Right cardiac atrium (tissue), 5 donors: ENCODE measurements at regions not wholly inside any gene's neighbourhood (a gene's known extent, or its start where the extent isn't known, plus 50 kb on each side); places are given as distances from the start of the nearest gene placed in this dataset.
A peak's percentile ranks its signal among the peaks of the same experiment; 100 is the strongest.

Experiments used
- ATAC-seq, 2 donors: fragments of 200-7000 bp; cut with Tn5 transposase; one replicate each; pipeline versions ENCODE4 v1.8.0 to v1.9.1; 2020; ENCODE audit warnings: moderate library complexity in 2 of 2, mild to moderate bottlenecking in 1 of 2
- DNase-seq, 3 donors: peaks; one replicate each; pipeline ENCODE4 v3.0.0-alpha.2; 2020
- H3K27ac ChIP-seq: one replicate; pipeline ENCODE4 v1.5.1; 2013; ENCODE audit warnings: mild to moderate bottlenecking, low read length, control low read depth, moderate library complexity
- H3K27me3 ChIP-seq: one replicate; pipeline ENCODE4 v1.6.1; 2013; ENCODE audit not compliant: control insufficient read depth, insufficient read depth
- H3K4me1 ChIP-seq: one replicate; pipeline ENCODE4 v1.6.1; 2013; ENCODE audit warnings: low read length; ENCODE audit not compliant: control insufficient read depth, insufficient read depth
- H3K4me3 ChIP-seq: one replicate; pipeline ENCODE4 v1.5.1; 2013; ENCODE audit warnings: low read length, control low read depth
- H3K9me3 ChIP-seq: one replicate; pipeline ENCODE4 v1.6.1; 2013; ENCODE audit warnings: low read length; ENCODE audit not compliant: control insufficient read depth
- WGBS: extraction: QIAGEN DNeasy Blood & Tissue Kit; methylation state at CpG from one replicate; pipeline ENCODE4 v1.1.7; 2013; 5-methylcytosine and 5-hydroxymethylcytosine counted together
- intact Hi-C, 4 donors: fragments of 100-400 bp; cut with DNase I; formaldehyde crosslinking; loops; one replicate each; pipeline versions ENCODE4 v1.11.0 to v1.14.0; 2022 to 2023
- donor health status: healthy with polysubstance abuse.
- donor health status: DM: no; HTN: yes; CAD: no.
- donor health status: DM: no; HTN: no; CAD: no.
- donor health status: DM: no; HTN: yes; CAD: no; lungs with severe emphysema.
- donor health status: DM: yes; HTN: yes; CAD: no.

DNA sequence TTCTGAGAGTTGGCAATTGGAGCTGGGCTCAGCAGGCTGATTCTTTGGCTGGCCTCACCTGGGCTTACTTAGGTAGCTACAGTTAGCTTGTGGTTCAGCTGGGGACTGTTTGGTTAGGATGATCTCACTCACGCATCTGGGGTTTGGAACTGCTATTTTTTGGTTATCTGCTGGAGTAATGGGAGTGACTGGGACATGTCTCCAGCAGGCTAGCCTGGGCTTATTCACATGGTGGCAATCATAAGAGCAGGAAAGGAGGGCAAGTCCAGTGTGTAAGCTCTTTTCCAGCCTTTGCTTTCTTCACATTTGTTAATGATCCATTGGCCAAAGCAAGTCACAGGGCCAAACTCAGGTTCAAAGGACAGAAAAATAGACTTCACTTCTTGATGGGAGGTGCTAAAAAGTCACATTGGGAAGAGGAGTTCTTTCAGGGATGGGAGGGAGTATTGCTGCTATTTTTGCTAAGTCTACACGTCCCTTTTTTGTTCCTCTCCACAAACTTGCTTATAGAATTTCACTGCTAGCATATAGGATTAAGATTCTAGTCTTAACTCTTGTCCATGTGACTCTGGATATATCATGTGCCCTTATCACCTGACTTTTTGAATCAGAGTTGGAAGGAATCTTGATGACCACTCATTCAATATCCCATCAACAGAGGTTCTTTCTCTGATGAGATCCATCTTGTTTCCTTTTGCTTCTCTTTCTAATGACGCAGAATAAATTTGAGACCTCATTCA is 174.0 kb downstream of the ZFP36L2 start:
- no peaks in the 10 kb centered on the region for H3K27me3 ChIP-seq

DNA sequence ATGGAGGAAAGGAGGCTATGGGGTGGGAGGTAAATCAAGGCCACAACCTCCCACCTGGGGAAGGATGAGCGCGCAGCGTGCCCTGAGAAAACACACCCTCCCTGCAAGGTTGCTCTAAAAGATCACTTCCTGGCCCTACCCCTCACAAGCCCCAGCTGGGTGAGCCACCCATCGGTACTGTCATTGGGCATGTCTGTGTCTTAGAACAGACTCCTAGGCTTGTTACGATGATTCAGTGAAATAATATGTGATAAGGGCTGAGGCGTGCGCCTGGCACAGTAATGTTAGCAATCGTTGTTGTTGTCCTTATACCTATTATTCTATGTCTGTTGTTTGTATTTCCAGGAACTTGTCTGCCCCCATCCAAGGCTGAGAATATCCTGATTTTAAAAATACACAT is 175.1 kb downstream of the ZFP36L2 start:
- Histone ChIP-seq H3K27ac (no peak overlapping the region), H3K4me1 (peaks cover 7% of the 10 kb centered on the region), H3K9me3 (no peaks in the 10 kb centered on the region), H3K27me3 (no peaks in the 10 kb centered on the region), H3K4me3 (no peak overlapping the region)
- DNase-seq, result no peak
- intact Hi-C loops, result no loop called here
- 77% methylated on average over 8 of the region's 8 CpGs for WGBS
- peak; percentile 20 to 34 for ATAC-seq

More for the DNA sequence above, 174.0 kb downstream of the ZFP36L2 start:
- no peak overlapping the region for H3K4me3 ChIP-seq
- no peak for DNase-seq
- ATAC-seq, result no peak
- H3K27ac ChIP-seq, result no peak overlapping the region
- WGBS, result 85% methylated on average over 3 of the region's 3 CpGs
- intact Hi-C loops, result no loop called here
- peaks cover 5% of the 10 kb centered on the region for H3K4me1 ChIP-seq
- H3K9me3 ChIP-seq, result no peaks in the 10 kb centered on the region

DNA sequence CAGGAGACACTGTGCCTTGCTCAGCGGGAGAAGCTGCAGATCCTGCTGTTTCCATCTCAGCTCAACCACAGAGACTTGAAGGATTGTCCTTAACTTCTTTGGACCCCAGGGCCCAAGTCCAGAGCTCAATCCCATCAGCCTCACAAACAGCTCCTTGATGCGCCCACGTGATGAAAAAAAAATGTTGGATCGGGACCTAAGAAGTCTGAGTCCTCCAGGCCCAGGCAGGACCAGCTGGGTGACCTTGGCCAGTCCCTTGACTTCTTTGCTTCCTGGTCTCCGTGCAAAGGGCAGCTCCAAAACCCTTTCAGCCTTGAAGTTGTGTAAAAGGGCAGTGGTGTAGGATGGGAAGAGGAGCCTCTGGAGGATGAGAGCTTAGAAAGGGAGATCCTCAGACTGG is 175.5 kb downstream of the ZFP36L2 start:
- Histone ChIP-seq H3K9me3 (no peaks in the 10 kb centered on the region), H3K27ac (no peak overlapping the region), H3K4me3 (no peak overlapping the region), H3K4me1 (peaks cover 12% of the 10 kb centered on the region), H3K27me3 (no peaks in the 10 kb centered on the region)
- intact Hi-C loops, result no loop called here
- DNase-seq (no peak), ATAC-seq (peak in 1 of 2 donors; percentile 14)
- 67% methylated on average over 5 of the region's 5 CpGs for WGBS

DNA sequence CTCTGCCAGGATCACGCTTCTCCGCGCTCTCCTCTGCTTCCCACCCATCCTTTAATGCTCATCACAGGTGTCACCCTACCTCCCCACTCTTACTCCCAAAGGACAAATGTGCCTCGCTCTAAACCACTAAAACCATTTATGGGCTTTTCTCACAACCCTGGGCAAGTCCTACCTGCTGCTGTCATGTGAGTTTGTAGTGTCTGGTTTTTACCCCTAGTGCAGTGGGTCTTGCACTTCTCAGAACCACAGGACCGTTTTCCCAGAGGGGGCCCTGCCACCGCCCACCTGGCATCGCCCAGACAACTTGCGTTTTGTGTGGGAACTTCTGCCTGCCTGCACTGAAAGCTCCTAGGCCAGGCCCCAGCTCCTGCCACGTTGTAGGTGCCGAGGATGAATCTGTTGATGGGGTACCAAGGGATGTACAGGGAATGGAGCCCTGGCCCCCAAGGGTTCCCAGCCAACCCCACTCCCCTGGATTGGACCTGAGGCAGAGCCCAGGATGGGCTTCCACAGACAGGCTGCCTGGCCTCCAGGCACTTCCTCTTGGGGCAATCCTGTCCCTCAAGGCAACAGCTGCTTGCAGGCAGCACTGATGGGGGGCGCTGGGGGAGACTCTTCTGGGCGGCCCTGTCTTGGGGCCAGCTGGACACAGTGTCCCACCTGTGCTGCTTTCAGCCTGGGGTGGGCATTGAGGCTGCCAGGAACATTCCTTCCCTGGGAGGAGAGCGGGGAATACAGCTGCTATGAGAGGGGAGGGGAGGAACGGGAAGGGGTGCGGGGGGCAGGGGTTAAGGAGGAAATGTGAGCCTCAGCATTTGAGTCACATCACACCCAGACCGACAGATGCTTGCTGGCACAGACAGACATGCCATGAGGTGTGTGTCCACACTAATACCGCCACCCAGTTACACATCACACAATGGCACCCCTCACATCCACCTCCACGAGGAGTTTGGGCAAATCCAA is 176.3 kb downstream of the ZFP36L2 start:
- Histone ChIP-seq H3K4me1 (peaks cover 12% of the 10 kb centered on the region), H3K27me3 (no peaks in the 10 kb centered on the region), H3K4me3 (no peak overlapping the region), H3K27ac (no peak overlapping the region), H3K9me3 (no peaks in the 10 kb centered on the region)
- DNase-seq, result no peak
- no peak for ATAC-seq
- intact Hi-C loops, result no loop called here
- 81% methylated on average over 18 of the region's 18 CpGs for WGBS

DNA sequence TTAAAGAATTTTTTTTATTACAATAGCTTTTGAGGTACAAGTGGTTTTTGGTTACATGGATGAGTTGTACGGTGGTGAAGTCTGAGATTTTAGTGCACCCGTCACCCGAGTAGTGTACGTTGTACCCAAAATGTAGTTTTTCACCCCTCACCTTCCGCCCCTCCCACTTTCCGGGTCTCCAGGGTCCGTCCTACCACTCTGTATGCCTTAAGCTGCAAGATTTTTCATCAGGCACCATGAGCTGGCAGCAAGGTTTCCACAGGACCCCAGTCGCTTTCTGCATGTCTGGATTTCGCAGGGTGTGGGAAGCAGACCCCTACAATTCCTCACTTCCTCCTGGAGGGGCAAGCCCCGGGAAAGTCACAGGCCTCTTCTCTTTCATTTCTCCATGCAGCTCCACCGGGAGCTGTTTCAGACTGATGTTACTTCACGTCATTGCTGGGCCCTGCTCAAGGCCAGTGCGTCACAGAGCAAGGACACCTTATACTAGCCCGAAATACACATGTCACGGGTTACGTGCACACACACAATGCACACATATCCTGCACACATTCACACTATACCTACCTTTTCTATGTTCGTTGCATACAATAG is 179.1 kb downstream of the ZFP36L2 start:
- DNase-seq (no peak), ATAC-seq (no peak)
- Histone ChIP-seq H3K9me3 (no peaks in the 10 kb centered on the region), H3K27ac (no peak overlapping the region), H3K4me3 (no peak overlapping the region), H3K27me3 (no peaks in the 10 kb centered on the region), H3K4me1 (peaks cover 11% of the 10 kb centered on the region)
- intact Hi-C loops, result no loop called here
- 91% methylated on average over 17 of the region's 17 CpGs for WGBS

DNA sequence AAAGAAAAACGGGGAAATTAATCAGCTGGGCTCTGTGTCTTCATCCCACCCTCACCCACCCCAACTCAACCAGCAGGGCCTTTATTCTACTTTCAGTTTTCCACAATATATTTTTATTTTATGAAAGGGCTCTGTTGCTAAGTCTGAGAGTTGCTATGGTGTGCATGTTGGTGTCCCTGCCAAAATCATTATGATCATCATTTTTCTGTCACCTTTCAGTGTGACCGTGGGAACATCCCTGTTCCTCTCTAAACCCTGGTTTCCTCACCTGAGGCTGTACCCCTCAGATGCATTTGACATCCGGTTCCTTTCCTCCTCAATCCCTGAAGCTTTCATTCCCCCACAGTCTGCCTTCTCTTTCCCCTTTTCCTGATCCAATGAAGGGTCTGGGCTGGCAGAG is 180.5 kb downstream of the ZFP36L2 start:
- no peaks in the 10 kb centered on the region for H3K9me3 ChIP-seq
- H3K27ac ChIP-seq, result peak overlapping the region; percentile 28
- intact Hi-C loops, result no loop called here
- ATAC-seq (no peak), DNase-seq (no peak)
- 44% methylated on average over 3 of the region's 3 CpGs for WGBS
- H3K4me1 ChIP-seq, result peaks cover 11% of the 10 kb centered on the region
- no peak overlapping the region for H3K4me3 ChIP-seq
- H3K27me3 ChIP-seq, result no peaks in the 10 kb centered on the region

DNA sequence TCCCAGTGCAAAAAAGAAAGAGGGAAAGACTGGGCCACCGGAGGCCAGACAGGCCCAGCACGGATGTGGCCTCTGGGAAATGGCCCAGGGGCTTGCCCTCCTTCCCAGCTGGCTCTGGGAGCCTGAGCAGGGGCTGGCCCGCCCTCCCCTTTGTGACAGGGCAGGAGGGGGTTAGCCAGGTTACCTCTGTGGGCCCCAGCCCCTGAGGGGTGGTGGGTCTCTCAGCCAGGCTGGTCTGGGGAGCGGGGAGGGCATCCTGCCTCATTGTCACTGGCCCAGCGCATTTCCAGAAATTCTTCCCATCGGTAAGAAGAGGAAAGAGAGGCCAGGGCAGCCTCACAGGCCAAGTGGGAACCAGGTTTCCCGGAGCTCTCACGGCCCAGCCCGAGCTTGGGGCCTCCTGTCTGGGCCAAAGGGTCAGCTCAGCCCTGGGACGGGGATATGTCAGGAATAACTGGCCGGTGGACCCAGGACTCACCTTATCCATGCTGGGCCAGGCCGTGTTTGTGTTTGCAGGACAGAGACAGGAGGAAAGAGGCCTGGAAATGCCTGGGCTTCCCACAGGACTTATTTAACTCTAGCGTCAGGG is 182.2 kb downstream of the ZFP36L2 start:
- Histone ChIP-seq H3K27me3 (no peaks in the 10 kb centered on the region), H3K27ac (no peak overlapping the region), H3K9me3 (no peaks in the 10 kb centered on the region), H3K4me1 (peaks cover 11% of the 10 kb centered on the region), H3K4me3 (no peak overlapping the region)
- ATAC-seq (no peak), DNase-seq (no peak)
- 75% methylated on average over 13 of the region's 13 CpGs for WGBS
- intact Hi-C loops, result no loop called here

DNA sequence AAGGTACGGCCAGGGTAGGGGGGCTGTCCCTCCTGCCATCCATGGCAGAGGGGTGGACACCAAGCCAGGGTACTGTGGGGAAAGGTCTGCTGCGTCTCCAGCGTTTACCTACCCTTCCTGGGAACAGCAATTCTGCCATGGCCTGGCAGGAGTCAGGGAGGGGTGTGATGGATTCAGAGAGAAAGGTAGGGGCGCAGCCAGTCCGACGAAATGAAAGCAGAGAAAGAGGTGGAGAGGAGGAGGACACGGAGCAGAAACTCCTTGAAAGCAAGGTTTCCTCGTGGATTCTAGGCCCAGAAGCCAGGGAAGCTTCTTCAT is 182.9 kb downstream of the ZFP36L2 start:
- Histone ChIP-seq H3K4me3 (no peak overlapping the region), H3K4me1 (peaks cover 11% of the 10 kb centered on the region), H3K27me3 (no peaks in the 10 kb centered on the region), H3K9me3 (no peaks in the 10 kb centered on the region), H3K27ac (no peak overlapping the region)
- no peak for DNase-seq
- 86% methylated on average over 8 of the region's 8 CpGs for WGBS
- no peak for ATAC-seq
- intact Hi-C loops, result no loop called here

DNA sequence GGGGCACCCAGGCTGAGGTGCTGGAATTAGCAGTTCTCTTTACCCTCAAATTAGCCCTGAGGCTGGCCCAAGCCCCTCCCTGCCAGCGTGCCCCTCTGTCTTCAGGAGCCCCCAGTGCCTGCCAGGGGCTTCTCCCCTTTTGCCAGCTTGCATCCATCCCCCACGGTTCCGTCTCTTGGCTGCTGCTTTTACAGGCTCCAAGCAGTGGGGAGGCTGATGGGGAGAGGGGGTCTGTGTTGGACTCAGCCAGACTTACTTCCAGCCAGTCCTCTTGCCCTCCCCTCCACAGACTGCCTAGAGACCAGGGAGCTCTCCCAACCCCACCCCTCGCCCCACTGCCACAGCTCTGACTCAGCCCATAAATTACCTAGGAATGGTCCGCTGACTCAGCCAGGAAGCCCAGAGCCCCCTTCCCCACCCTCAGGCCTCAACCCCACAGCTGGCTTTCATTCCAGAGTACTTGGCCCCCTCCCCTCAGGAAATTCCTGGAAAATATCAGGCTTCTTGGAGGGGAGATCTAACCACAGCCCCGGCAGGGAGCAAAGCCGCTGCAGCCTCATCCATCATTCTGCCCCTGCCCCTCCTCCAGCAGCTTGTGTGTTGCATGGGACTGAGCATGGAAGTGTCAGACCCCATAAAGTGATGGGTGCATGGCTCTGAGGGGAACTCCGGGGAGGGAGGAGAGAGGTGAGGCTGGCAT is 184.6 kb downstream of the ZFP36L2 start:
- no peak overlapping the region for H3K4me3 ChIP-seq
- no peaks in the 10 kb centered on the region for H3K9me3 ChIP-seq
- H3K4me1 ChIP-seq, result peaks cover 11% of the 10 kb centered on the region
- intact Hi-C loops, result no loop called here
- 65% methylated on average over 8 of the region's 8 CpGs for WGBS
- H3K27me3 ChIP-seq, result no peaks in the 10 kb centered on the region
- DNase-seq (no peak), ATAC-seq (peak; percentile 20 to 32)
- no peak overlapping the region for H3K27ac ChIP-seq

DNA sequence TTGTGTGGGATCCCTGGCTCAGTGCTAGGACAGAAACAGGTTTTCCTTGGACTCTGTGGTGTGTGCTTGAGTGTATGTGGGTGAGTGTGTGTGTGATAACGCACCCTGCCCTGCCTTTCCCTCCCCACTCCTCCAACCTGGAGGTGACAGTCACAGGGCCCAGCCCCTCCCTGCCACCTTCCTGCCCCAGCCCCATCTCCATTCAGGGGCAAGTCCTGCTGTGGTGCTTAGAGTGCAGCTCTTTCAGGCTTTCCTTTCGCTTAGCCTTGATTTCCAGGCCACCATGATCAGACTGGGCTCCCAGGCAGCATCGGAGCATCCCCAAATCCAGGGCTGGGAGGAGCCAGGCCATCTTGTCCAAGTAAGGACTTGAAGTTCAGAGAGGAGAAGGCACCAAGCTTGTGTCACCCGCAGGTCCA is 185.2 kb downstream of the ZFP36L2 start:
- ATAC-seq (no peak), DNase-seq (no peak)
- 90% methylated on average over 4 of the region's 4 CpGs for WGBS
- intact Hi-C loops, result no loop called here
- Histone ChIP-seq H3K4me3 (no peak overlapping the region), H3K4me1 (peaks cover 7% of the 10 kb centered on the region), H3K27ac (no peak overlapping the region), H3K27me3 (no peaks in the 10 kb centered on the region), H3K9me3 (no peaks in the 10 kb centered on the region)
